ENCODE measurements at regions not wholly inside any gene's neighbourhood (a gene's known extent, or its start where the extent isn't known, plus 50 kb on each side); places are given as distances from the start of the nearest gene placed in this dataset.
A peak's percentile ranks its signal among the peaks of the same experiment; 100 is the strongest.

DNA sequence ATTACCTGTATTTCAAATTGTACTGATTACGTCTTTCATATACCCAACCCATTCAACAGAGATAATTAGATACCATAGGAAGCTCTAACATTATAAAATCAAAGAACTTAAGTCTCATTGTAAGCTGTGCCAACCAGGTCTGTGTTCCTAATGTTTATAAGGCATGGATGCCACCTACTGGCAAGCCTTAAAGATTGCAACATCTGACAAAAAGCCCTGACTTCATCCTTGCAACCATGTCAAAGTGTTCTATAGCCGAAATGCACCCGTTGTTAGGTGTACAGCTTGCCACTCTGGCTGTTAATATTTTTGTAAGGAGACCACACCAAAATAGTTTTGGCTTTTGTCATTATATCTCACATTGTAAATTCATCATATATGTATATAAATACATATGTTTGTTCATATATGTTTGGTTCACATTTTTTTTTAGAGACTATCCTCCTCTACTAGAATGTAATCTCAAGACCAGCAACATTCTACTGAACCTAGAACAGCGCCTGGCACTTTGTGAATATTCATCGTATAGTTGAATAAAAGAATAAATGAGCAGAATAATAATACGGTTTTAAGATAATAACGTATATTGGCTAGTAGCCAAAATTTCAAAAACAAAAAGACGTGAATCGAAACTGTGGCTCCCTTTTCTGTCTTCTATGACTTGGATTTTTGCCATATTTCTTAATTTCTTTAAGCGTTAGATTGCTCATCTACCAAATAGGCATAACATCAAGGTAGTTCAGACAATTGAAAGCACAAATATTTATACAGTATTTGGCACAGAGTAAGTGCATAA lies 258.1 kb downstream of the TBL1XR1 start:
- POLR2A ChIA-PET, result no interaction called here
- ATAC-seq, result peak; percentile 94

More for the DNA sequence above, 258.1 kb downstream of the TBL1XR1 start:
- no peaks in the 10 kb centered on the region for H3K4me1 ChIP-seq (ENCODE audit: insufficient read depth, low read length)
- no peak overlapping the region for H2AFZ ChIP-seq (ENCODE audit: low read length)
- no TSS peak for BruUV-seq (replicated peaks)
- no peak overlapping the region for H3K4me3 ChIP-seq (replicated peaks in 1 of 3; ENCODE audit: insufficient read depth in 1 of 3, low read depth in 2 of 3, low read length in 3 of 3)
- intact Hi-C loops (cut with micrococcal nuclease; ENCODE audit: unreplicated experiment), result loop anchor here (1.0 kb wide), 1 partner anchor 67 kb away; no protein-coding TSS in a partner anchor
- H3K9ac ChIP-seq (ENCODE audit: insufficient read depth, low read depth, low read length), result no peak overlapping the region
- no peaks in the 10 kb centered on the region; a peak in 1 of 5 replicates for H3K27me3 ChIP-seq (ENCODE audit: control insufficient read depth in 1 of 2, insufficient read depth in 2 of 2, low read length in 2 of 2)
- 3% methylated on average over 10 of the region's 10 CpGs for WGBS (ENCODE audit: low lambda C conversion rate)
- H3K27ac ChIP-seq (ENCODE audit: extremely low read length, insufficient read depth, low read length), result no peak overlapping the region
- no peaks in the 10 kb centered on the region for H3K36me3 ChIP-seq (replicated peaks in 1 of 2; ENCODE audit: control insufficient read depth in 1 of 2, insufficient read depth in 2 of 2, low read length in 2 of 2)
- no peak overlapping the region for H3K4me2 ChIP-seq (ENCODE audit: low read depth, low read length)
- TF ChIP-seq STAG1 (CRISPR knock-in tag; IDR thresholded peaks at IDR 0.05) (peak; percentile 88), RARA (CRISPR knock-in tag; IDR thresholded peaks at IDR 0.05) (no peak), ZNF230 (CRISPR knock-in tag; IDR thresholded peaks at IDR 0.05) (peak; percentile 99), SMC3 (IDR thresholded peaks at IDR 0.05; ENCODE audit: low read length) (peak; percentile 79), TIGD3 (CRISPR knock-in tag; IDR thresholded peaks at IDR 0.05; ENCODE audit: borderline replicate concordance) (no peak), BCL6 (CRISPR knock-in tag; IDR thresholded peaks at IDR 0.05) (0 out of 2 replicates have a peak, but pooled peaks have one; percentile 7), RAD21 (CRISPR knock-in tag; IDR thresholded peaks at IDR 0.05) (peak; percentile 70), ZBTB7A (CRISPR knock-in tag; IDR thresholded peaks at IDR 0.05) (no peak), MIXL1 (CRISPR knock-in tag; IDR thresholded peaks at IDR 0.05) (0 out of 2 replicates have a peak, but pooled peaks have one; percentile 24), SRF (IDR thresholded peaks at IDR 0.05; ENCODE audit: low read depth, low read length) (no peak), CEBPG (CRISPR knock-in tag; IDR thresholded peaks at IDR 0.05) (peak; percentile 93), ZBTB44 (CRISPR knock-in tag; IDR thresholded peaks at IDR 0.05) (no peak), CEBPB (IDR thresholded peaks at IDR 0.05; ENCODE audit: borderline replicate concordance, low read depth, low read length) (peak; percentile 92)
- TF ChIP-seq, protein P1, sequence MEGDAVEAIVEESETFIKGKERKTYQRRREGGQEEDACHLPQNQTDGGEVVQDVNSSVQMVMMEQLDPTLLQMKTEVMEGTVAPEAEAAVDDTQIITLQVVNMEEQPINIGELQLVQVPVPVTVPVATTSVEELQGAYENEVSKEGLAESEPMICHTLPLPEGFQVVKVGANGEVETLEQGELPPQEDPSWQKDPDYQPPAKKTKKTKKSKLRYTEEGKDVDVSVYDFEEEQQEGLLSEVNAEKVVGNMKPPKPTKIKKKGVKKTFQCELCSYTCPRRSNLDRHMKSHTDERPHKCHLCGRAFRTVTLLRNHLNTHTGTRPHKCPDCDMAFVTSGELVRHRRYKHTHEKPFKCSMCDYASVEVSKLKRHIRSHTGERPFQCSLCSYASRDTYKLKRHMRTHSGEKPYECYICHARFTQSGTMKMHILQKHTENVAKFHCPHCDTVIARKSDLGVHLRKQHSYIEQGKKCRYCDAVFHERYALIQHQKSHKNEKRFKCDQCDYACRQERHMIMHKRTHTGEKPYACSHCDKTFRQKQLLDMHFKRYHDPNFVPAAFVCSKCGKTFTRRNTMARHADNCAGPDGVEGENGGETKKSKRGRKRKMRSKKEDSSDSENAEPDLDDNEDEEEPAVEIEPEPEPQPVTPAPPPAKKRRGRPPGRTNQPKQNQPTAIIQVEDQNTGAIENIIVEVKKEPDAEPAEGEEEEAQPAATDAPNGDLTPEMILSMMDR (CRISPR knock-in tag; IDR thresholded peaks at IDR 0.05), result peak; percentile 85
- TF ChIP-seq, protein P2, sequence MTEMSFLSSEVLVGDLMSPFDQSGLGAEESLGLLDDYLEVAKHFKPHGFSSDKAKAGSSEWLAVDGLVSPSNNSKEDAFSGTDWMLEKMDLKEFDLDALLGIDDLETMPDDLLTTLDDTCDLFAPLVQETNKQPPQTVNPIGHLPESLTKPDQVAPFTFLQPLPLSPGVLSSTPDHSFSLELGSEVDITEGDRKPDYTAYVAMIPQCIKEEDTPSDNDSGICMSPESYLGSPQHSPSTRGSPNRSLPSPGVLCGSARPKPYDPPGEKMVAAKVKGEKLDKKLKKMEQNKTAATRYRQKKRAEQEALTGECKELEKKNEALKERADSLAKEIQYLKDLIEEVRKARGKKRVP (CRISPR knock-in tag; IDR thresholded peaks at IDR 0.05), result peak in 1 of 2 experiments; percentile 40; a peak in 2 of 4 replicates
- H3K79me2 ChIP-seq (ENCODE audit: insufficient read depth, low read length), result no peaks in the 10 kb centered on the region
- DNase-seq (ENCODE audit: low spot score) (peak; percentile 67), FAIRE-seq (peak; percentile 83)
- H4K20me1 ChIP-seq (ENCODE audit: insufficient read depth, low read length), result no peaks in the 10 kb centered on the region
- CTCF ChIA-PET (ENCODE audit: low intra/inter-chr PET ratio, low total read pairs), result interaction anchor here (2.1 to 2.7 kb wide), 2 partner anchors 66 to 425 kb away, joined by 17 to 53 read pairs; no protein-coding TSS in a partner anchor
- no peaks in the 10 kb centered on the region for H3K9me3 ChIP-seq (ENCODE audit: low read length)
- in situ Hi-C loops (cut with HindIII; ENCODE audit: extremely low pct_ligation_motif_present, low pct_unique_long_range_greater_than_20kb), result loop anchor here (5.0 kb wide), 1 partner anchor 67 kb away; no protein-coding TSS in a partner anchor
